ENCODE measurements at regions not wholly inside any gene's neighbourhood (a gene's known extent, or its start where the extent isn't known, plus 50 kb on each side); places are given as distances from the start of the nearest gene placed in this dataset.

DNA sequence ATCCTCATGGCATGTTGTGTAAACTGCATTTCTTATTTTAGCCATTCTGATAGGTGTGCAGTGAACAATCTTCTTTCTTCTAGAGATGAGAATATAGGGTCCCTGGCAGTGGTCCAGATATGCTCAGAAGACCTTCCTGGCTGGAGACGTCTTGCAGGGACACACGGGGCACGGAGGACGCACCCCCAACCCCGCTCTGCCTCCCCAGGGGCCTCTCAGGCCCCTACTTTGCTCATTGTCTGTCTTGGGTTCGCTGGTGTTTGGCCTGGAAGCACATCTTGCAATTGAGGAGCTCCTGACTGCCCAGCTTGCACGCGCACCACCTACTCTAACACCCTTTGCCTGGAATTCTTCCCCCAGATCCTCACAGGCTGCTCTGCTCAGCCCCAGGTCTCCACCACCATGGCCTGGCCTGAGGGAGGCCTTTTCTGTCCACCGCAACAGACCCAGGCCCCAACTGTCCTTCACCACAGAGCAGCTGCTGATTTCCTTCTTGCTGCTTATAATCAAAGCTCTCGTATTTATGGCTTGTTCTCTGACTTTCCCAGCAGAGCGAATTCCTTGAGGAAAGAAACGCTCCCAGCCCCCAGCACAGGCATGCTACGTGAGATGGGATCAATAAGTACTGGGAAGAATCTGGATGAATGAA is 295.9 kb upstream of the HDAC4 start:
- H4K20me1 ChIP-seq (ENCODE audit: control insufficient read depth, extremely low read depth, insufficient read depth, low read length) = no peaks in the 10 kb centered on the region
- no peak overlapping the region for H3K27ac ChIP-seq (ENCODE audit: insufficient read depth, low read length)
- H2AFZ ChIP-seq (ENCODE audit: low read length) = no peak overlapping the region
- TF ChIP-seq EZH2 (IDR thresholded peaks at IDR 0.05; ENCODE audit: low read length, missing control alignments) = no peak
- TF ChIP-seq, protein P1, sequence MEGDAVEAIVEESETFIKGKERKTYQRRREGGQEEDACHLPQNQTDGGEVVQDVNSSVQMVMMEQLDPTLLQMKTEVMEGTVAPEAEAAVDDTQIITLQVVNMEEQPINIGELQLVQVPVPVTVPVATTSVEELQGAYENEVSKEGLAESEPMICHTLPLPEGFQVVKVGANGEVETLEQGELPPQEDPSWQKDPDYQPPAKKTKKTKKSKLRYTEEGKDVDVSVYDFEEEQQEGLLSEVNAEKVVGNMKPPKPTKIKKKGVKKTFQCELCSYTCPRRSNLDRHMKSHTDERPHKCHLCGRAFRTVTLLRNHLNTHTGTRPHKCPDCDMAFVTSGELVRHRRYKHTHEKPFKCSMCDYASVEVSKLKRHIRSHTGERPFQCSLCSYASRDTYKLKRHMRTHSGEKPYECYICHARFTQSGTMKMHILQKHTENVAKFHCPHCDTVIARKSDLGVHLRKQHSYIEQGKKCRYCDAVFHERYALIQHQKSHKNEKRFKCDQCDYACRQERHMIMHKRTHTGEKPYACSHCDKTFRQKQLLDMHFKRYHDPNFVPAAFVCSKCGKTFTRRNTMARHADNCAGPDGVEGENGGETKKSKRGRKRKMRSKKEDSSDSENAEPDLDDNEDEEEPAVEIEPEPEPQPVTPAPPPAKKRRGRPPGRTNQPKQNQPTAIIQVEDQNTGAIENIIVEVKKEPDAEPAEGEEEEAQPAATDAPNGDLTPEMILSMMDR (conservative IDR thresholded peaks at IDR 0.05 in 1 of 2, IDR thresholded peaks at IDR 0.05 in 1 of 2; ENCODE audit: low read depth in 1 of 2, low read length in 2 of 2) = no peak
- no peaks in the 10 kb centered on the region for H3K9me3 ChIP-seq (ENCODE audit: control insufficient read depth, insufficient read depth, low read depth, low read length)
- H3K9ac ChIP-seq (ENCODE audit: insufficient read depth, low read length) = no peak overlapping the region
- H3K4me1 ChIP-seq (ENCODE audit: control insufficient read depth, extremely low read depth, insufficient read depth, low read length) = no peaks in the 10 kb centered on the region
- H3K36me3 ChIP-seq (ENCODE audit: control insufficient read depth, insufficient read depth, low read length) = no peaks in the 10 kb centered on the region
- no peaks in the 10 kb centered on the region for H3K79me2 ChIP-seq (ENCODE audit: control insufficient read depth, insufficient read depth, low read length)
- H3K27me3 ChIP-seq (ENCODE audit: control insufficient read depth, insufficient read depth, low read length) = no peaks in the 10 kb centered on the region
- no peak for DNase-seq (ENCODE audit: low read depth in 2 of 2)
- no peak overlapping the region for H3K4me3 ChIP-seq (replicated peaks in 1 of 4; ENCODE audit: control extremely low read depth in 1 of 4, insufficient read depth in 1 of 4, low read depth in 3 of 4, low read length in 4 of 4)
- H3K4me2 ChIP-seq (ENCODE audit: extremely low read depth, insufficient read depth, low read length) = no peak overlapping the region

DNA sequence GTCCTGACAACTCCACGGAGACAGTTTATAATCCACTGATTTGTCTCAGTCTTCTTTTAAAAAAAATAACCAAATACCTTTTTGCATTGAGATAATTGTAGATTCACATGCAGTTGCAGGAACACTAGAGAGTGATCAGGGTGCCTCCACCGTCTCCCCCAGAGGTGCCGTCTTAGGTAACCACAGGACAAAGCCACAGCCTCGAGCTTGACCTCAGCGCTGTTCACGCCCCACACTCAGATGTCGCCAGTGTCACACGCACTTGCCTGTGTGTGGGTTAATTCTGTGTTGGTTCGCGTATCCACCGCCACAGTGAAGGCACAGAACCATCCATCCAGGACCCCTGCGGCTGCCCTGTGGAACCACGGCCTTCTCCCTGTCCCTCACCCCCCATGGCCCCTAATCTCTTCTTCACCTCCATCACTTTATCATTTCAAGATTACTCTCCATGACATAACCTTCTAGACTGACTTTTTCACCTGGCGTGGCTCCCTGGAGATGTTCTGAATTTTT is 295.0 kb upstream of the HDAC4 start:
- Histone ChIP-seq H3K9me3 (ENCODE audit: control insufficient read depth, insufficient read depth, low read depth, low read length) (no peaks in the 10 kb centered on the region), H3K27me3 (ENCODE audit: control insufficient read depth, insufficient read depth, low read length) (no peaks in the 10 kb centered on the region), H3K36me3 (ENCODE audit: control insufficient read depth, insufficient read depth, low read length) (no peaks in the 10 kb centered on the region), H4K20me1 (ENCODE audit: control insufficient read depth, extremely low read depth, insufficient read depth, low read length) (no peaks in the 10 kb centered on the region), H3K4me3 (replicated peaks in 1 of 4; ENCODE audit: control extremely low read depth in 1 of 4, insufficient read depth in 1 of 4, low read depth in 3 of 4, low read length in 4 of 4) (no peak overlapping the region), H3K27ac (ENCODE audit: insufficient read depth, low read length) (no peak overlapping the region), H2AFZ (ENCODE audit: low read length) (no peak overlapping the region), H3K79me2 (ENCODE audit: control insufficient read depth, insufficient read depth, low read length) (no peaks in the 10 kb centered on the region), H3K9ac (ENCODE audit: insufficient read depth, low read length) (no peak overlapping the region), H3K4me1 (ENCODE audit: control insufficient read depth, extremely low read depth, insufficient read depth, low read length) (no peaks in the 10 kb centered on the region), H3K4me2 (ENCODE audit: extremely low read depth, insufficient read depth, low read length) (no peak overlapping the region)
- no peak for TF ChIP-seq EZH2 (IDR thresholded peaks at IDR 0.05; ENCODE audit: low read length, missing control alignments)
- TF ChIP-seq, protein P1 (conservative IDR thresholded peaks at IDR 0.05 in 1 of 2, IDR thresholded peaks at IDR 0.05 in 1 of 2; ENCODE audit: low read depth in 1 of 2, low read length in 2 of 2) = no peak
- DNase-seq (ENCODE audit: low read depth in 2 of 2) = no peak

DNA sequence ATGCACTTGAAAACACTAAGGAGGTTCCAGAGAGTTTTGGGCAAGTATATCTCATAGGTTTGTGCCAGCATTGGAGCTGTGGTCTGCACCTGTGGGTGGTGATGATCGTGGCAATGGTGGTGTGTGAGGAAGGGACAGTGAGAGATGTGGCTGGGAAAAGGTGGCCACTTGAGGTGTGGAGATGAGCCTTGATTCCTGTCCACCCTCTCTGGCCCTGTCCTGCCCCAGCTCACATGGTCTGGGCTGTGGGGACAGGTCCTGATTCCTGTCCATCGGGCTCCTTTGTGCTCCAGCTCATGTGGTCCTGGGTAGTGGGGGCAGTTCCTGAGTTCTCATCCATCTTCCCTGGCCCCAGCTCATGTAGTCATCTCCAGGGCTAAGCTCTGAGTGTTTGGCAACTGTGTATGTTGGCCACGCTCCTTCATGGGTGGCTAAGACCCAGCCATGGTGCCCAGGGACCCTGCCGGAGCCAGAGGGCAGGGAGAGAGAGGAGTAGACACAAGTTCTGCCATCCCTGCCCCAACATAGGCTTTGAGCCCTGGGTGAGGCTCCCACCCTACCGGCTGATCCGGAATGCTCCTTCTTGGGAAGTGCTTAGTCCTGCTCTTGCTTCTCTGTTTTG is 294.4 kb upstream of the HDAC4 start:
- H3K27ac ChIP-seq (ENCODE audit: insufficient read depth, low read length) = no peak overlapping the region
- H3K79me2 ChIP-seq (ENCODE audit: control insufficient read depth, insufficient read depth, low read length) = no peaks in the 10 kb centered on the region
- no peak for TF ChIP-seq EZH2 (IDR thresholded peaks at IDR 0.05; ENCODE audit: low read length, missing control alignments)
- TF ChIP-seq, protein P1 (conservative IDR thresholded peaks at IDR 0.05 in 1 of 2, IDR thresholded peaks at IDR 0.05 in 1 of 2; ENCODE audit: low read depth in 1 of 2, low read length in 2 of 2) = no peak
- H3K4me2 ChIP-seq (ENCODE audit: extremely low read depth, insufficient read depth, low read length) = no peak overlapping the region
- no peaks in the 10 kb centered on the region for H4K20me1 ChIP-seq (ENCODE audit: control insufficient read depth, extremely low read depth, insufficient read depth, low read length)
- no peaks in the 10 kb centered on the region for H3K36me3 ChIP-seq (ENCODE audit: control insufficient read depth, insufficient read depth, low read length)
- no peak overlapping the region for H3K4me3 ChIP-seq (replicated peaks in 1 of 4; ENCODE audit: control extremely low read depth in 1 of 4, insufficient read depth in 1 of 4, low read depth in 3 of 4, low read length in 4 of 4)
- no peaks in the 10 kb centered on the region for H3K9me3 ChIP-seq (ENCODE audit: control insufficient read depth, insufficient read depth, low read depth, low read length)
- no peak overlapping the region for H2AFZ ChIP-seq (ENCODE audit: low read length)
- no peaks in the 10 kb centered on the region for H3K27me3 ChIP-seq (ENCODE audit: control insufficient read depth, insufficient read depth, low read length)
- no peak overlapping the region for H3K9ac ChIP-seq (ENCODE audit: insufficient read depth, low read length)
- DNase-seq (ENCODE audit: low read depth in 2 of 2) = no peak
- no peaks in the 10 kb centered on the region for H3K4me1 ChIP-seq (ENCODE audit: control insufficient read depth, extremely low read depth, insufficient read depth, low read length)
